ENCODE measurements at regions not wholly inside any gene's neighbourhood (a gene's known extent, or its start where the extent isn't known, plus 50 kb on each side); places are given as distances from the start of the nearest gene placed in this dataset.

GRCh38 chr7:41880107-41880506 lies 177.2 kb upstream of the INHBA start:
- H3K4me3 ChIP-seq (ENCODE audit: control insufficient read depth, low read depth, low read length), result no peak overlapping the region
- DNase-seq (ENCODE audit: low read depth), result peak; percentile 94
- TF ChIP-seq, protein P1, sequence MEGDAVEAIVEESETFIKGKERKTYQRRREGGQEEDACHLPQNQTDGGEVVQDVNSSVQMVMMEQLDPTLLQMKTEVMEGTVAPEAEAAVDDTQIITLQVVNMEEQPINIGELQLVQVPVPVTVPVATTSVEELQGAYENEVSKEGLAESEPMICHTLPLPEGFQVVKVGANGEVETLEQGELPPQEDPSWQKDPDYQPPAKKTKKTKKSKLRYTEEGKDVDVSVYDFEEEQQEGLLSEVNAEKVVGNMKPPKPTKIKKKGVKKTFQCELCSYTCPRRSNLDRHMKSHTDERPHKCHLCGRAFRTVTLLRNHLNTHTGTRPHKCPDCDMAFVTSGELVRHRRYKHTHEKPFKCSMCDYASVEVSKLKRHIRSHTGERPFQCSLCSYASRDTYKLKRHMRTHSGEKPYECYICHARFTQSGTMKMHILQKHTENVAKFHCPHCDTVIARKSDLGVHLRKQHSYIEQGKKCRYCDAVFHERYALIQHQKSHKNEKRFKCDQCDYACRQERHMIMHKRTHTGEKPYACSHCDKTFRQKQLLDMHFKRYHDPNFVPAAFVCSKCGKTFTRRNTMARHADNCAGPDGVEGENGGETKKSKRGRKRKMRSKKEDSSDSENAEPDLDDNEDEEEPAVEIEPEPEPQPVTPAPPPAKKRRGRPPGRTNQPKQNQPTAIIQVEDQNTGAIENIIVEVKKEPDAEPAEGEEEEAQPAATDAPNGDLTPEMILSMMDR (IDR thresholded peaks at IDR 0.05; ENCODE audit: control insufficient read depth, insufficient read depth, low read depth, low read length, missing control alignments), result no peak

DNA sequence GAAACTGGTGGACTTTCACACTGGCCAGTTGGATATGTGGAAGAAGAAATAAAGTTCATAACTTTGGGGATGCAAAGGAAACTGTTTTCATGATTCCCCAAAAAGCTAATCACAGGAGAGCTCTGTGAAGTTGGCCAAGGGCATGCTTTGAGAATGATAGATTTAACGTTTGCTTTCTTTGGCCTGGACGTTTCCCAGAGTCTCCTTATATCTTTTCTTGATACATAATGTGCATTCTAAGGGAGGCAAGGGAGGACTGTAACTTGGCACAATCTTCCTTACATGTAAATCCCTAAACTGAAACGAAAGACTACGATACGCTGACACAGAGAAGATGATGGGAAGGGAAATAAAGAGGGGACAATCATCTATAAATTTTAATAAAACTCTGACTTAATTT lies 176.5 kb upstream of the INHBA start:
- no peak for DNase-seq (ENCODE audit: low read depth)
- no peak overlapping the region for H3K4me3 ChIP-seq (ENCODE audit: control insufficient read depth, low read depth, low read length)

DNA sequence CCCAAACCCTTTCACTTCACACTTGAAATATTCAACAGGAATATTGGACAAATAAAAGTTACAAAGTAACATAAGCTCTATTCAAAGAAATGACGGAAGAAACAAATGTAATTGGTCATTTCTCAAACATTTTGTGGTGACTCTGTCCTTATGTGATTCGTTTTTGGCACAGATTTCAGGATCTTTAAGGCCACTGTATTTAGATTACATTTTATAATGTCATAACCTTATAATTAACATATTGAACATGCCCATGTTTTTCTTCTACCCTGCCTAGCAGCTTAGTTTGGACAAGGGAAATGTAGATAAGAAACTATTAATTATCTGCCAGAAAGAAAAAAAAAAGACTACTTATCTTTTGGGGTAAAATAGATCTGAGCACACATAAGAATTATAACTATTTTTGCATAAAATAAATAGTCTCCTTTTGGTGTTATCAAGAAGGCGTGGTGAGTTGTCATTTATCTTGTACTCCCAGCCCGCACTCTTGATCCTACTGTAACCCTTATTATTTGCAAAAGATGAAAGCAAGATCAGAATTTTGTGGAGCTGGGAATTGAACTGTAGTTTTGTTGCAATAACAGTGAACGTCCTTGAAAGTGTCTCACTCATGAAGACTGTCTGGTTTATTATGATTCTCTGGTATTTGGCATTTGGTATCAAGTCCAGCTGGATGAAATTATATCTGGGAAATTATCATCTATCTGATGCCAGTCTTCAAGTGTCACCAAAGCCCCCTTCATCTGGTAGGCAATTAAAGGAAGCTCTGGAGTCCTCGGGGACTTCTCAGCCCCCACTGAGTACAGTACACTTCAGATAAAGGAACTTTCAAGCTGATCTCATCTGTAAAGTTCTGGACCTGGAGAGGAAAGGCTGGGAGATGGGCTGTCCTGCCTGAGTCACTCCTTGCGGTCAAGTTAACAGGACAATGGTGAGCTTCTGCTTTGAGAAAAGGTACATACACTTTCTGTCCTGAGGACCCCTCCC lies 175.7 kb upstream of the INHBA start:
- DNase-seq (ENCODE audit: low read depth), result no peak
- TF ChIP-seq, protein P1 (IDR thresholded peaks at IDR 0.05; ENCODE audit: control insufficient read depth, insufficient read depth, low read depth, low read length, missing control alignments), result no peak
- no peak overlapping the region for H3K4me3 ChIP-seq (ENCODE audit: control insufficient read depth, low read depth, low read length)

More for the DNA sequence above, 176.5 kb upstream of the INHBA start:
- TF ChIP-seq, protein P1 (IDR thresholded peaks at IDR 0.05; ENCODE audit: control insufficient read depth, insufficient read depth, low read depth, low read length, missing control alignments), result no peak

- no peak for DNase-seq (ENCODE audit: low read depth)
- no peak overlapping the region for H3K4me3 ChIP-seq (ENCODE audit: control insufficient read depth, low read depth, low read length)
These were observed 174.2 kb upstream of the INHBA start for GRCh38 chr7:41877118-41877517.

DNA sequence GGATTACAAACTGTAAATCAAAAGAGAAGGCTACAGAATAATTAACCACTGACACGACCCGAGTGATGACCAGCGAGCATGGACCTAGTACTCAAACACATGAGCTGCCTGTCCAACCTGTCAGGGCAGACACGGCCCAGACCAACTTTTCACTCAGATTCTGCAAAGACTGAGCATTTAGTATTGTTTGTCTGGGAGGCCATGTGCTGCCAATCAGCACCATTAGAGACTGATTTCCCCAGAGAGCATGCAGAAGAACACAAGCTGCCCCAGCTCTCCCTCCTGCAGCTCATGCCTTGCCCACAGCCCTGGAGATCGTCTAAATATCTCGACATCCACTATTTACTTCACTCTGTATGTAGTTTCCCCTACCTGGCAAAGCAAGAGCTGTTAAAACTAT lies 172.6 kb upstream of the INHBA start:
- no peak overlapping the region for H3K4me3 ChIP-seq (ENCODE audit: control insufficient read depth, low read depth, low read length)
- TF ChIP-seq, protein P1 (IDR thresholded peaks at IDR 0.05; ENCODE audit: control insufficient read depth, insufficient read depth, low read depth, low read length, missing control alignments), result no peak
- DNase-seq (ENCODE audit: low read depth), result no peak

More at GRCh38 chr7:41877118-41877517, 174.2 kb upstream of the INHBA start:
- TF ChIP-seq, protein P1 (IDR thresholded peaks at IDR 0.05; ENCODE audit: control insufficient read depth, insufficient read depth, low read depth, low read length, missing control alignments), result no peak

GRCh38 chr7:41874201-41874785 lies 171.4 kb upstream of the INHBA start:
- no peak for DNase-seq (ENCODE audit: low read depth)
- H3K4me3 ChIP-seq (ENCODE audit: control insufficient read depth, low read depth, low read length), result no peak overlapping the region
- TF ChIP-seq, protein P1 (IDR thresholded peaks at IDR 0.05; ENCODE audit: control insufficient read depth, insufficient read depth, low read depth, low read length, missing control alignments), result no peak
